T-helper 9 cell (primary cell): ENCODE measurements at regions not wholly inside any gene's neighbourhood (a gene's known extent, or its start where the extent isn't known, plus 50 kb on each side); places are given as distances from the start of the nearest gene placed in this dataset.
"Not testable (repeated sequence)": the region's sequence is repeated elsewhere in the genome, so short reads cannot be mapped to it uniquely, and the experiment has no call there.

Source experiments
- DNase-seq: peaks from one replicate; pipeline ENCODE4 v3.0.0-alpha.2; 2020

DNA sequence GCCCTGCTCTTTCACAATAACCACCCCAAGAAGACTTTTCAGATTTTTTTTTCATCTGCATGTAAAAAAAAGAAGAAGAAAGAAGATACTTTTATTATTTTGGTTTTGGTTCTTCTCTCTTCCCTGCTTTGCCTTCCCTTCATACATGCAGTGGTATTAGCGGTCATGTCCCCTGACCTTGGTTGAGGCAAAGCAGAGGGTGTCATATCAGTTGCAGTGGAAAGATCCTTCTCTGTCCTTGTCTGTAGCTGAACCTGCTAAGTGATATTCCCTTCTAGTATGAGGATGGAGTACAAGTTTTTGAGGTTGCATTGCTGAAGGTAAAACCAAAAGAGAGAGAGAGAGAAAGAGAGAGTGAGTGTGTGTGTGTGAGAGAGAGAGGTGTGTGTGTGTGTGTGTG is 345.7 kb downstream of the UTRN start:
- DNase-seq: no peak

DNA sequence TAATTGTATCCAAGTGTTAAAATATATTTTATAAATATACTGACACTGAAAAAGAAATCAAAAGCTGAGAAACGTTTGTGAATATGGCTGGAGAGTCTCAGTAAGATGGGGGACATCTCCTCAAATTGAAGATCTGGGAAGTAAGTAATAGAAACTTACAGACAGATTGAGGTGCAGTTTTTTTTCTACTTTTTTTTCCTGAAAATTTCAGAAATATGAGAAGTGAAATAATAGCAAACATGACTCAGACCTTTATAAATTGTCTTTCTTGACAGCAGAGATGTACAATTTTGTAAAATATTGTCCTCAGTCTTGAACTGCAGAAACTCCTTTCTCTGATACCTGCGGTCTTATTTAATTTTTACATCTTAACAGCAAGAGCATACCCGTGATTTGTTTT is 347.1 kb downstream of the UTRN start:
- no peak for DNase-seq

DNA sequence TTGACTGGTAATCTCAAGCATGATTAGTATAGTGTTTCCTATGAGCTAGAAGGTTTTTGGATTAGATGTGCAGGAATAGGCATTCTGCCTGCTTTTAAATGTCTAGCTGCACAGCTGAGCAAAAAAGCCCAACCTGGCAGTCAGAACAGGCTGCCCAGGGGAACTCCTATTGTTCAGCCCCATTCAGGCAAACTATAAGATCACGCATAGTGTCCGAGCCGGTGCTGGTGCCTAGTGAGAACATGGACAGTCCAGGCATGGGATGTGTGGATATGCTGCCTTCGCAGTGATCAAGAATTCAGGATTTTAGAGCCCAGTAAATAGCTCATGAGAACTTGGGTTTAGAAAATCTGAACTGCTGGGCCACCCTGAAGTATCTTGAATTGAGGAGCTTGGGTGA is 348.8 kb downstream of the UTRN start:
- DNase-seq: no peak

DNA sequence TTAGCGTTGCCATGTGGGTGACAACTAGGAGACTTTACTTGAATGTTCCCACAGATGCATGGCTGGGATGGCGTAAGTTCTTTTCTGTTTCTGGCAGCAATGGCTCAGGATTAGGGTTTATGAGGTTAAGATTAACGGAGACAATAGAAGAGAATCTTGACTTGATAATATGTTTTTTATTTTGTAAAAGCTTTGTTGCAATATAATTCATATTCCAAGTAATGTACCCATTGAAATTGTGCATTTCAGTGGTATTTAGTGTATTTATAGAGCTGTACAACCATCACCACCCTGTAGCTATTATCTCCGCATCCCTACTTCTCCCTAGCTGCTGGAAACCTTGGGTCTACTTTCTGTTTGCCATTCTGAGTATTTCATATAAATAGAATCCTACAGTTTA is 349.2 kb downstream of the UTRN start:
- no peak for DNase-seq

DNA sequence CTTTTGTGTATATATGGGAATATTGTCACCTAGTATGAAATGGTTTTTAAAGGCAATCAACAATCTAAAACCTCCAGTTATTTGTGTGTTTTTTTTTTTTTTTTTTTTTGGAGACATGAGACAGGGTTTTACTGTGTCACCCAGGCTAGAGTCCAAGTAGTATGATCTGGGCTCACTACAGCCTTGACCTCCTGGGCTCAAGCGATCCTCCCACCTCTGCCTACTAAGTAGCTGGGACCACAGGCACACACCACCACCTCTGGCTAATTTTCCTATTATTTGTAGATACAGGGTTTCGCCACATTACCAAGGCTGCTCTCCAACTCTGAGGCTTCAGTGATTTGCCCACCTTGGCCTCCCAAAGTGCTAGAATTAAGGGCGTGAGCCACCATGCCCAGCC is 349.9 kb downstream of the UTRN start:
- DNase-seq: no peak

DNA sequence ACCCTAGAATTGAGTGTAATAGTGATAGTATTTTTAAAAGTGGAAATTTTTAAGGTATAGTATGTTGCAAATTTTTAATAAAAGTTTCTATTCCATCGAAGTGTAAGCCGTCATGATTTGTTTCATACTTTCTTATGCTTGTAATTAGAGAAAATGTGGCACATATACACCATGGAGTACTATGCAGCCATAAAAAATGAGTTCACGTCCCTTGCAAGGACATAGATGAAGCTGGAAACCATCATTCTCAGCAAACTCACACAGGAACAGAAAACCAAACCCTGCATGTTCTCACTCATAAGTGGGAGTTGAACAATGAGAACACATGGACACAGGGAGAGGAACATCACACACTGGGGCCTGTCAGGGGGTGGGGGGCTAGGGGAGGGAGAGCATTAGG is 350.9 kb downstream of the UTRN start:
- not testable (repeated sequence) for DNase-seq

DNA sequence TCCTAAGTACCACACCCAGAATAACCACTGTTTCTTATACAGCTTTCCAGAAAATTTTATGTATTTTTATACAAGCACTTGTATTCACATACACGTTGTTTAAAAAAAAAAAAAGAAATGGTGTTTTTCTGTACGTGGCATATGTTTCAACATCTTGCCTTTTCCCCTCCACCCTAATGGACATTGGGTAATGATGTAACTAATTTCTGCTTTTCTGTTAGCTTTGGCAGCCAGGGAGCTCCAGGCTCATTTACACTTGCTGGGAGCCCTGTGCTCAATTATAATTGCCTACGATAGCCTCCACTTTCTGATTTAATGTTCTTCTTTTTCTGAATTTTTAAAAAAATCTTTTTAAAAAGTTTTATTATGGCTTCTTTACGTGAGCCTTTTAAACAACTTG is 352.4 kb downstream of the UTRN start:
- DNase-seq: no peak

DNA sequence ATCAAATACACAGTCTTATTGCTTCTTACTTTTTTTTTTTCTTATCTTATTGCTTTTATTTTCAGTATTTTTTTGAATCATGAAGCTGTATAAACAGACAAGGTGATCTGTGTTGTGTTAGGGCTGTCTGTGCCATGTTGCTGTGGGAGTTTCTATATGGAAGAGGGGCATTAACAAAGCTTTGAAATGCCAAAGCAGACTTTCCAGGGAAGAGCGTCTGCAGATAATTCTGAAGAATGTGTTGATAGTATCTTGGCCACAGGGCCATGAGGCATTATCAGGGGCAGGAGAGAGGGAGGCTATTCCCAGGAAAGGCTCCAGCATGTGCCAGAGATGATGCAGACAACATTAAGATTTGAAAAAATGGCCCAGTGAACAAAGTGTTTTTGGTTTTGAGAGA is 354.5 kb downstream of the UTRN start:
- DNase-seq: no peak

DNA sequence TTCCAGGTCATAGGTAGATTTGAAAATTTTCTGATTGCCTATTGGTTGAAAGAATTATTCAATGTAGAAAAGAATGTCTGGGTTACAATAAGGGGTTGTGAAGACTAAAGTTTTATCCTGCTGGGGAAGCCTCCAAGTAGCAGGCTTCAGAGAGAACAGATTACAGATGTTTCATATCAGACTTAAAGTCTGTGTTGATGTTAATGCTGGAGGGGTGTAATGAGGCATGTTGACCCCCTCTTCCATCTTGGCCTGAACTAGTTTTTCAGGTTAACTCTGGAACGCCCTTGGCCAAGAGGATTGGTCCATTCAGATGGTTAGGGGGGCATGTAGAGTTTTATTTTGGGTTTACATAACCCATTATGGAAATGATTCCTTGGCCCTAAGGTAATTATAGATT is 356.2 kb downstream of the UTRN start:
- no peak for DNase-seq

DNA sequence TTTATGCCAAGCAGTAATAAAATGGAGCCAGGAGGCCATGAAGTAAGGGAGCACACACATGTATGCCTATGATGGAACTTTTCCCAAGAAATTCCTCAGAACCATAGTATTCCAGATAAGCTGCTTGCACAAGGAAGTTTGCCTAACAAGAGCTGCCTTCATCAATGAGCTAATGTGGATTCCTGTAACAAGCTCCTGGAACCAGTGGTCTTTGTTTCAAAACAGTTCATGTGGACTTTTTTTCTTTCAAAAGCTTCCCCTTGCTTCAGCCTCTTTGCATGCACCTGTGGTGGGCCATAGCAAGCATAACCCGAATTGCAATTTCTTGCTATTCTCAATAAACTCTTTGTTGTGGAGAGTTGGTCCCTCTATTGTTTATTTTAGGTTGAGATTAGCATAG is 359.6 kb downstream of the UTRN start:
- DNase-seq: no peak

DNA sequence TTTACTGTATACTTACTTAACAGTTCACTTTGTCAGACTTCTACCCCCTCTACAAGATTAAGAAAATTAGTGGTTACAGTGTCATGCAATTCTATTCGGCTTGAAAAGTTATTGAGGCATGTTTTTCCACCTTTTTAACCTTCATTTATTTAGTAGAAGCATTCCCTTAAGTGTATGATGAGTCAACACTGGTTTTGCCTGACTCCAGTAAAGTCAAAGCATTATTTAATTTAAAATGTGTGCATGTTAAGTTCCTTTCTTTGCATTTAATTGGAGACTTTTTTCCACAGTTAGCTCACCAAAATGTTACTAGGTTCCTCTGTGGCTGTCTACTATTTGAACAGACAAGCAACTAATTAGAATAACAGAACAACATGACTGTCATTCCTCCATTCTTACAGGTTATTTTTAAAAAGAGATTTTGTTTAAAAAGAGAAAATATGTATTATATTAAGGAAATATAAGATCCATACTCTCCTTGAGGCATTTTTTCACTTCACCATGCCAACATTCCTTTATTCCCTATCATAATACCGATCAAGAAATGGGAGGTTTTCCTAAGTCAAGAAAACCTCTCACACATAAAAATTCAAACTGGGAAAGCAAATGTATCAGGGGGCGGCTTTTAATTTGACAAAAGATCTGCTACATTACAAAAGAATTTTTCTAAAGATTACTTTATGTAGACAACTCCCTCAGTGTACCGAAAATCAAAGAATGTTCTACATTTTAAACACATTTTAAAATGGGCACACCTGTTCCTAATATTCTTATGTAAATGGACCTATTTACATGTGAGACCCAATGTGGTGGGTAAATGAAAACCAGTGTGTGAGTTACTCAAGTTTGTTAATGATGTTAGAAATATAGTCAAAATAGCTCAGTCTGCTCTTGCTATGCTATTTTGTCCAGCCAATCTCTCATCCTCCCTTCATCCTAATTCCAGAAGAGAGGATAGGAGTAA is 361.2 kb downstream of the UTRN start:
- no peak for DNase-seq

DNA sequence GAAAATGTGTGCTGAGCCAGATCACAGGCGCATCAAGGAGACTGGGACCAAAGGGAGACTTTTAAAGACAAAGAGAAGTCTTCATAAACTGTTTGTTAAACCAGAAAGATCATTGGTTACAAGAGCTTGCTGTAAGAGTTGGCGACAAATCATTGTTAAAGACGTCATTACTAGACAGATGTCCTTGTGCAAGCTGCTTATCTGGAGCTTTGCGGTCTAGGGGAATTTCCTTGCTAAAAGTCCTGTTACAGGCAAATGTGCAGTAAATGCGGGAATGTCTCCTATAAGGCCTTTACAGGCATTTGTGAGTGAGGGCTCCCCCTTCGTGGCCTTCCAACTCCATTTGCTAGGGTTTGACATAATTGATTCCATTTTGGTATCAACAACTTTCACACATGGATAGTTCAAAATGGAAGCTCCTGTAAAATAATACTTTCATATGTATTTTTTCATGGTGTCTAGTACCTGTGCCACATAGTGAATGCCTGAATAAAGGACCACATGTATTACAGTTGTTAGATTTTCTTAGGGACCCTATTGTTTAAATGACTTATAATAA is 362.4 kb downstream of the UTRN start:
- DNase-seq: no peak

DNA sequence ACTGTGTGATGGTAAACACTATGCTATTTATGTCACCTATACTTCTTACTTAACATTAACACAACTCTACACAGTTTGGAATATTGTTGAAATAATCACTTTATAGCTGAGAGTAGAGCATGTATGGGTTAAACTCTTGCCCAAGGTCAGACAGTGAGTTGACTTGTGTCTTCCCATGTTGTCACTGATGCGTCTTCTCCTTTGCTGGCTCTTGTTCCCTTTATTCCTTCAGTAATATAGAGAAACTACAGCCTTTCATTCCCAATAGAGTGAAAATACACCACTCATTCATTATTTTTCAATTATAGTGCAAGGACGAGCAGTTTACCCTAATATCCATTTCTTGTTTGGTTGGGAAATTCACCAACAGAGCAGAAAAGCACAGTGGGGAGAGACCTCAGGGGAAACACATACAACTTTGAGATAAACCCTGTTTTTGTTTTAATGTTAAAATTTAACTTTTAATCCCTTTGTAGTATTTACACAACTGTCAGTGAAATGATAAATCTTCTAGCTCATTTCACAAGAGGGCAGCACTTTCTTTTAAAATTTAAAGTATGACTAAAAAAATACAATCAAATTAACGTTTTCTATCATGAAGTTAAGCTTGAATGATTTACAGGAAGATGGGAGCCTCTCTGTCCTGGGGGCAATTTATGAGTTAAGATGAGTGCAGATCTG is 363.0 kb downstream of the UTRN start:
- no peak for DNase-seq

DNA sequence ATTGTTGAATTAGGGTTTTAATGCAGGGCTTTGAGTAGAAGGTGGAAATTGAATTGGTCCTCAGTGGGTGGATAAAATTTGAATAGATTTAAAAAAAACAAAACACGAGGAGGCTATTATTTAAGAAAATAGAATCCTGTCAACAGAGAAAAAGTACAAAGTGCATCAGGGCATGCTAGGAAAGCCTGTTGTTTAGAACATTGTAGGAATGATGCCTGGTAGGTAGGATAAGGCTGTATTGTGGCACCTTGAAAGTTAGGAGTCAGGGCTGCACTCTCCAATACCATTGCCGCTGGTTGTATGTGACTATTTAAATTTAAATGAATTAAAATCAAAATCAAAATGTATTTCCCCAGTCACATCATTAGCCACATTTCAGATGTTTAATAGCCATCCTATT is 363.9 kb downstream of the UTRN start:
- DNase-seq: no peak

DNA sequence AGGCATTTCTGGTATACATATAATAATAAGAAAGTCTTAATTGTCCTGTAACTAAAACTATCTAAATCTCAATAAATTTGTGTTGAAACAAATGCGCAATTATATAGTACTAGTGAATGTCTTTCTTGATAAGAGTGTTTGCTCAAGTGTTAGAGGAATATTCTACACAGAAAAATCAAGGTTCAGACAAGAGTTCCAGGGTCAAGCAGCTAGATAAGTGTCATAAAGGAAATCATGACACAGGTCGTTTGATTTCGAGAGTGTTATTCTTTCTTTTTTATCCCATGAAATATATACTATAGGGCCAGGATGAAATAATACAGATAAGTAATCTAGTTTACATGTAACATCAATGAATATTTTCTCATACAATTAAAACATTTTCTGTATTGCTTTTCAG is 366.1 kb downstream of the UTRN start:
- DNase-seq: no peak

DNA sequence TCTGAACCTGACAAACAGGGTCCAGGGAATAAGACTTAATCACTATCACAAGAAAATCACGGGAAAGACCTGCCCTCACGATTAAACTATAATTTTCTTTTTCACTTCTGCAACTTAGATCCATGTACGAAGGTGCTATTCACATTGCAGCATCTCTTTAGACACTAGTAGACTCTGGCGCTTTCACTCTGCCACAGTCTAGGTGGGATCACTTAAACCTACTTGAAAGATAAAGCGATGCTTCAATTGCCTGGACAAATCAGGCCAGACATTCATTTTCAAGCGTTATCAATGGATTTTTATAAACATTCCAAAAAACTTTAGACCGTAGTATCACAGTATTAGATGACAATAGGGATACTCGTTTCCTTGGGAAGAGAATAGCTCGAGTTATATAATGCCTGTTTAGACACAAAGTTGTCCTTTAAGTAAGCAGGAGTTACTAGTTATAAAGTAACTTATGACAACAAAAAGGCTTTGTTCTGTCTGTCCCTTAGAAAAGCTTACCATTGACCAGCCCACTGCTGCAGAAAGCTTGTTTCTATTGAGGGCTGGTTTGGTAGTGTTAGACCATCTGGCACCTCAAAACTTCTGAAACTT is 367.3 kb downstream of the UTRN start:
- no peak for DNase-seq

DNA sequence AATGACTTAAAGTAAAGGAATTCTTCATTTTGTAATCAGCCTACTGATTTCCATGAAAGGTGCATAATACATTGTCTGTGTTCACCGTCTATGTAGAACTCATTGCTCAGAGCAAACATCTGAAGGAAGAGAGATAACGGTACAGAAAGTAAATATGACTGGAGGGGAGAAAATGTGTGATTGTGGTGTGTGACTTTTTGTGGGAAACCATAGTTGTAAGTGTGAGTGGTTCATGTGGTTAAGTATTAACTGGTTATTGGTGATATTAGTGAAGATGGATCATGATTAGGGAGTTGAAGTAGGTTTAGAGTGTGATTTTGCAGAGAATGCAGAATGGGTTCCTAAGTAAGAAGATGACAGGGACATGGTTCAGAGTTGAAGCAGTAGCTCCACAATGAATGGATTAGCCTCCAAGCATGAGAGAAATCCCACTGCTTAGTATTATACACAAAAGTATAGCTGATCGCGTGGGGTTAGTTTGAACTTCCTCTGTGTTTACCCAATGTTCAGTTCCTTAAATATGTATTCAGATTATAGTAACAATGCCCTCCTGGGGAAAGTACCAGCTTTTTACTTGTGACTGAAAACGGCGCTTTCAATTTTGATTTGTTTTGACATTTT is 368.9 kb downstream of the UTRN start:
- DNase-seq: no peak

DNA sequence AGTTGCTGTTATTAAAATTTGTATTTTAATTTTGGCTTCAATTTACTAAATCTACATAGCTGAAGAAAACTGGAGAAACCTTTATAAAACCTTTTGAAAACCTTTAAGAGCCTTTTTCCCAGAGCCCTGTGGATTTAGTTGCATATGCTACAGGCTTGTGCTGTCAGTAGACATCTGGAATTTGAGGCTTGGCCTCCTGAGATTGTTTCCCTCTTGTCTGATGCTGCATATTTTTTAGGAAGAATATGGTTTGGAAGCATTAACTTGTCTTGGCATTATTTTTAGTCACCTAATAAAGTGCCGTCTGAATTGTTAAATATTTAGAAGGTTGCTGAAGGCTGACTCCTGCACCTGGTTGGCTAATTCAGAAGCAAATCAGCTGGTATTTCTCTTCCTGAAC is 369.4 kb downstream of the UTRN start:
- DNase-seq: no peak

DNA sequence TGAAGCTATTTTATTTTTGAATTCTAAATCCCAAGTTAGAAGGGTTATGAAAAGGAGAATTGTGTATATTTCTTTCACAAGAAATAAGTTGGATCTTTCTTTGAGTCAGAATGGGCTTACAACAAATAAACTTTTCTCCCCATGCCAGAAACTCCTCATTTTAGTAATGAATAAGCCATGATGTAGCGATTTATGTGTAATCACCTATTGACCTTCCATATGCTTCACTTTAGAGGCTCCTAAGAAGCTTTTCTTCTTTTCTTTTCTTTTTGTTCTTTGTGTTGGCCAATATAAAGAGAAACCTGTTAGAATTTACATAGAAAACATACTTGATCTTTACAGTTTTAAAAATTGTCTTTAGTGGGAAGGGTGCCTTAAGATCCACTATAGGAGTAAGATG is 370.2 kb downstream of the UTRN start:
- no peak for DNase-seq

DNA sequence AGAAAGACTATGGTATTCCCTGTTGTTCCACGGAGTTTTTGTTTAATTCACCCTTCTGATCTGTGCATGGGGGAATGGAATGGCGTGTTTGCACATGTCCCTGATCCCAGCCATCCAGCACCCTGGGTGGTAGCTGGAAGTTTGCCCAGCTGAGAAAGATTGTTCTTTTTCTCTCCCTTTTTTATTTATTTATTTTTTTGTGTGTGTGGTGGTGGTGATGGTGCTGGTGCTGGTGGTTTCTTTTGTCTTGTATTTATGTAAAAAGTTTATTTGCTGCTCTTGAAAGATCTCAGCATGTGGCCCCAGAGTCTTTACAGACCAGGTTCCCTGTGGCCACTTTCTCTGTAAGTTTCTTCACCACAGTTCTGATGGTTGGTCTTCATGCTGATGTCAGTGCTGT is 372.6 kb downstream of the UTRN start:
- no peak for DNase-seq

DNA sequence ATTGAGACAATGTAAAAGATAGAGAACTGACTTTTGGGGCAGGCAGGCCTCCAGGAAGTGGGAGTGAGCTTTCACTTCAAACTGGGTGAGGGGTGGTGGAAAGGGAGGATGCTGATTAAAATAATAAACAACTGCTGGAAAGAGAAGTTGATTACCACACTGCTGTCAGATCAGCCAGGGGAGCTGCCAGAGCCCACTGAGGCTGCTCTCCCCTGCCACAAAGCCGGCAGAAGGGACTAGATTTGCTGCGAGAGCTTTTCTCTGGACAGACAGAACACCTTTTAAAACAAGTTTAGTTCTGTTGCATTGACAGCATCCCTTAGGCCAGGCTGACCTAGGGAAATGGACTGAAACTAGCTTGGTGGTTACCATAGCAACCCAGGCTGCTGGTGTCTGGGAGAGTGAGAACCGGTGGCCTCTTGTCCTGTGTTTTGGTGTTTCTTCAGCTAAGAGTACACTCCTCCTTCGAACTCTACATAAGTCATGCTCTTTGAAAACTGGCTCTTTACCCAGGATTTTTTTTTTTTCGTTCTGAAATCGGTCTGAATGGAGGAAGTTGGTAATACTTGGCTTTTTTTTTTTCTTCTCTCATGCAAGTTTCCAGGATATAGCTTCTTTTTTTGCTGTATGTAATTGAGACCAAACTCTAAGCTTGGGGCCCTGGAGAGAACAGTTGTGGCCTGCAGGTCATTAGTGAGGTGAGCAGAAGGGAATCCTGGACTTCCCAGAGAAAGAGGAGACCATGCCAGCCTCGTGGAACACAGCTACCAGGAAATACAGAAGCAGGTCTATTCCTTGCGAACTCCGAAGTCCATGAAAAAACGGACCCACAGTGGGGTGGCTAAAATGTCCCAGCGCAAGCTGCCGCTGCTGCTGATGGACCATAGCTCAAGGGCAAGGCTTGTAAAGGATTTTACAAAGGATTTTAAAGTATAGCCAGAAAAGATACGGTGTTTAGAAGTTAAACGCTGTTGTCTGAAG is 374.4 kb downstream of the UTRN start:
- no peak for DNase-seq

DNA sequence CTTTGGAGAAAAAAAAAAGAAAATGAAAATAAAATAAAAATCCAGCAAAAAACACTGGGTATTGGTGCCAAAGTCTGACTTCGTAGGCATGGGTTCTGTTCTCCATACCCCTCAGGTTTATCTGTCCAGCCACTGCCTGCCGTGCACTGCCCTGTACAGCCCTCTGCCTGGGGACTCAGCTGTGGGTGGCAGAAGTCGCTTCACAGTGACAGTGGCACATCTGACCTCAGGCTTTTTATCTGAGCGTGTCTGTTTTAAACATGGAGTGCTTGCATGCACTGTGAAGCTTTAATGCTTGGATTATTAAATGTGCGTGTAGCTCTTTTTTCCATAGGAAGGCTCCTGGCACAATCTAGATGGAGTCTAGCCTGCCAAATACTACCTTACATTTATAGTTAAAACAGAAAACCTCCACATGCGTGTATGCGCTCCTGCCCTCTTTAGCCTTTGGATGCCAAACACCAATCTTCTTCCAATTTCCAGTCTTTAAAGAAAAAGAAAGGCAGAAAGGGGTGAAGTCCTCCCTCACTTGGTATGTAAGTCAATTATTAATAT is 375.5 kb downstream of the UTRN start:
- no peak for DNase-seq
